H1 (cell line): ENCODE measurements at regions not wholly inside any gene's neighbourhood (a gene's known extent, or its start where the extent isn't known, plus 50 kb on each side); places are given as distances from the start of the nearest gene placed in this dataset.

ENCODE experiments used
- CEBPB ChIP-seq: IDR thresholded peaks from 2 replicates; pipeline ENCODE4 v1.6.1; 2012; ENCODE audit warnings: low read depth, low read length
- CTCF ChIP-seq, 3 experiments: IDR thresholded peaks; 1 replicate in 2 of 3; 2 replicates in 1 of 3; pipeline versions ENCODE4 v1.5.1 to v1.6.1; 2011; ENCODE audit warnings: low read length in 3 of 3, mild to moderate bottlenecking in 3 of 3, inconsistent platforms in 2 of 3, low read depth in 1 of 3, moderate library complexity in 1 of 3; ENCODE audit not compliant: insufficient read depth in 1 of 3; ENCODE audit errors: control extremely low read depth in 1 of 3
- RNF2 ChIP-seq: fragments of 200-900, 300-1000 bp; sonication (generic); IDR thresholded peaks from 2 replicates; pipeline ENCODE4 v1.7.1; 2016; ENCODE audit warnings: borderline replicate concordance, low read depth, mild to moderate bottlenecking, antibody characterized with exemption, low read length; ENCODE audit not compliant: poor library complexity, severe bottlenecking; ENCODE audit errors: missing control alignments

DNA sequence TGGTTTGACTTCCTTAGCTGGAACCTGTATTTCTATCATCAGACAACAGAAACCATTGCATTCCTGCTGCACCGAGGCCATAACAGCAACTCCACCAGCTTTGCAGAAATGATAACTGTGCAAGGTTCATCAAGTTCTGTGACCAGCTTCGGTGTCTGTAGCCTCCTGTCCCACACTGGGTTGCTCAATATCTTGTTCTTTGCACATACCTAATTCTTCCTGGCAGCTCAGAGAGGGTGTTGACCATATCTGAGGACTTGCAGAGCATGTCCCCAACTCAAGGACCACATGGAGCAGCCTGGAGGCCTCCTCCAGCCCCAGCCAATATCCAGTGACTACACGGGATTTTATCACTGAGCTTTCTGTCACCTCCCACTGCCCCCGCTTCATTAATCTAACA lies 59.3 kb upstream of the SCAF8 start:
- no peak for TF ChIP-seq CTCF (IDR thresholded peaks at IDR 0.05; ENCODE audit: control extremely low read depth in 1 of 3, insufficient read depth in 1 of 3, low read depth in 1 of 3, low read length in 3 of 3)
- TF ChIP-seq CEBPB: no peak
- no peak for TF ChIP-seq RNF2
